Naive thymus-derived CD8-positive, alpha-beta T cell (primary cell): ENCODE measurements at regions not wholly inside any gene's neighbourhood (a gene's known extent, or its start where the extent isn't known, plus 50 kb on each side); places are given as distances from the start of the nearest gene placed in this dataset.

Experiments
- ATAC-seq, 2 donors: fragments of 150-1000 bp; cut with Tn5 transposase in 1 of 2; sonication (Bioruptor Pico), chemical (Tn5 transposase) in 1 of 2; 1 replicate in 1 of 2; 2 replicates in 1 of 2; pipeline ENCODE4 v1.10.0; 2021; ENCODE audit warnings: mild to moderate bottlenecking in 2 of 2, moderate library complexity in 2 of 2
- POLR2A ChIA-PET: fragments of 350-600 bp; sonication (Branson Sonifier 250); formaldehyde crosslinking; loops from one replicate; lab custom pipeline; 2021; ENCODE audit warnings: antibody characterized with exemption; lab: Charles Lee
- DNase-seq, 10 donors: peaks; one replicate each; pipeline versions ENCODE4 v3.0.0 to v3.0.0-alpha.2; 2020 to 2022
- H3K27ac Mint-ChIP-seq, 10 donors: one replicate each; pipeline ENCODE4 v1.8.0; 2020 to 2022; ENCODE audit warnings: mild to moderate bottlenecking in 10 of 10, mixed read lengths in 10 of 10, moderate library complexity in 4 of 10, inconsistent platforms in 1 of 10
- H3K27me3 Mint-ChIP-seq, 5 donors: one replicate each; pipeline ENCODE4 v1.8.0; 2021 to 2022; ENCODE audit warnings: mixed read lengths in 5 of 5
- H3K36me3 Mint-ChIP-seq, 3 donors: one replicate each; pipeline ENCODE4 v1.8.0; 2020 to 2022; ENCODE audit warnings: mixed read lengths in 3 of 3, mild to moderate bottlenecking in 2 of 3, inconsistent platforms in 1 of 3
- H3K4me1 Mint-ChIP-seq, 4 donors: one replicate each; pipeline ENCODE4 v1.8.0; 2021 to 2022; ENCODE audit warnings: mixed read lengths in 4 of 4
- H3K4me3 Mint-ChIP-seq, 10 donors: one replicate each; pipeline ENCODE4 v1.8.0; 2020 to 2022; ENCODE audit warnings: mild to moderate bottlenecking in 10 of 10, mixed read lengths in 10 of 10, moderate library complexity in 6 of 10, inconsistent platforms in 1 of 10
- H3K9me3 Mint-ChIP-seq, 9 donors: one replicate each; pipeline ENCODE4 v1.8.0; 2020 to 2022; ENCODE audit warnings: mixed read lengths in 9 of 9, mild to moderate bottlenecking in 3 of 9, inconsistent platforms in 1 of 9, moderate library complexity in 1 of 9

- no peak for ATAC-seq
- Mint-ChIP-seq H3K27ac (no peak overlapping the region), H3K27me3 (peaks cover 0 to 7% (median 5%) of the 10 kb centered on the region in 5 donors), H3K9me3 (peaks cover 0 to 5% (median 0%) of the 10 kb centered on the region in 9 donors), H3K36me3 (no peaks in the 10 kb centered on the region), H3K4me1 (peaks cover 0 to 8% (median 0%) of the 10 kb centered on the region in 4 donors), H3K4me3 (no peak overlapping the region)
- no peak for DNase-seq
- POLR2A ChIA-PET, result no interaction called here
Measured at GRCh38 chr7:30212701-30213111, 71.7 kb upstream of the ZNRF2 start.

- POLR2A ChIA-PET, result no interaction called here
- peaks cover 0 to 13% (median 0%) of the 10 kb centered on the region in 9 donors for H3K9me3 Mint-ChIP-seq
- peaks cover 0 to 8% (median 0%) of the 10 kb centered on the region in 4 donors for H3K4me1 Mint-ChIP-seq
- H3K27ac Mint-ChIP-seq, result no peak overlapping the region
- ATAC-seq (no peak), DNase-seq (no peak)
- no peak overlapping the region for H3K4me3 Mint-ChIP-seq
- H3K27me3 Mint-ChIP-seq, result peaks cover 0 to 7% (median 5%) of the 10 kb centered on the region in 5 donors
- no peaks in the 10 kb centered on the region for H3K36me3 Mint-ChIP-seq
Measured at GRCh38 chr7:30213637-30214036, 70.8 kb upstream of the ZNRF2 start.

- Mint-ChIP-seq H3K36me3 (peaks cover 0 to 5% (median 0%) of the 10 kb centered on the region in 3 donors), H3K27me3 (peaks cover 0 to 7% (median 5%) of the 10 kb centered on the region in 5 donors), H3K9me3 (peaks cover 0 to 24% (median 5%) of the 10 kb centered on the region in 9 donors), H3K27ac (no peak overlapping the region), H3K4me3 (no peak overlapping the region), H3K4me1 (peaks cover 0 to 8% (median 0%) of the 10 kb centered on the region in 4 donors)
- POLR2A ChIA-PET, result interaction anchor here (0.6 kb wide), 1 partner anchor 43 kb away, joined by 3 read pairs; no protein-coding TSS in a partner anchor
- ATAC-seq, result no peak
- no peak for DNase-seq
Measured at GRCh38 chr7:30214651-30215137, 69.7 kb upstream of the ZNRF2 start.

GRCh38 chr7:30221764-30222163 is 62.6 kb upstream of the ZNRF2 start:
- H3K27ac Mint-ChIP-seq, result no peak overlapping the region
- H3K27me3 Mint-ChIP-seq, result peaks cover 0 to 5% (median 0%) of the 10 kb centered on the region in 5 donors
- POLR2A ChIA-PET, result no interaction called here
- ATAC-seq (no peak), DNase-seq (no peak)
- H3K36me3 Mint-ChIP-seq, result peaks cover 0 to 8% (median 0%) of the 10 kb centered on the region in 3 donors
- no peak overlapping the region for H3K4me3 Mint-ChIP-seq
- H3K9me3 Mint-ChIP-seq, result peaks cover 0 to 30% (median 12%) of the 10 kb centered on the region in 9 donors
- H3K4me1 Mint-ChIP-seq, result peaks cover 0 to 15% (median 0%) of the 10 kb centered on the region in 4 donors

GRCh38 chr7:30222515-30223215 is 61.7 kb upstream of the ZNRF2 start:
- no peak for ATAC-seq
- POLR2A ChIA-PET, result no interaction called here
- Mint-ChIP-seq H3K36me3 (peaks cover 0 to 8% (median 0%) of the 10 kb centered on the region in 3 donors), H3K9me3 (peaks cover 0 to 26% (median 12%) of the 10 kb centered on the region in 9 donors), H3K4me1 (peaks cover 0 to 17% (median 0%) of the 10 kb centered on the region in 4 donors), H3K4me3 (no peak overlapping the region), H3K27ac (peak overlapping the region in 1 of 10 donors; percentile 12), H3K27me3 (peaks cover 0 to 5% (median 0%) of the 10 kb centered on the region in 5 donors)
- no peak for DNase-seq

GRCh38 chr7:30223896-30224295 is 60.5 kb upstream of the ZNRF2 start:
- POLR2A ChIA-PET, result no interaction called here
- H3K9me3 Mint-ChIP-seq, result peaks cover 0 to 17% (median 10%) of the 10 kb centered on the region in 9 donors
- ATAC-seq, result no peak

GRCh38 chr7:30224511-30225062 is 59.8 kb upstream of the ZNRF2 start:
- H3K27me3 Mint-ChIP-seq, result peaks cover 0 to 5% (median 0%) of the 10 kb centered on the region in 5 donors
- peaks cover 0 to 17% (median 0%) of the 10 kb centered on the region in 4 donors for H3K4me1 Mint-ChIP-seq
- POLR2A ChIA-PET, result no interaction called here
- no peak for ATAC-seq
- no peak for DNase-seq
- H3K27ac Mint-ChIP-seq, result no peak overlapping the region
- H3K36me3 Mint-ChIP-seq, result peaks cover 0 to 5% (median 0%) of the 10 kb centered on the region in 3 donors
- no peak overlapping the region for H3K4me3 Mint-ChIP-seq
- H3K9me3 Mint-ChIP-seq, result peaks cover 0 to 12% (median 3%) of the 10 kb centered on the region in 9 donors

More at GRCh38 chr7:30223896-30224295, 60.5 kb upstream of the ZNRF2 start:
- no peak overlapping the region for H3K4me3 Mint-ChIP-seq
- H3K4me1 Mint-ChIP-seq, result peaks cover 0 to 17% (median 0%) of the 10 kb centered on the region in 4 donors
- H3K27me3 Mint-ChIP-seq, result peaks cover 0 to 5% (median 1%) of the 10 kb centered on the region in 5 donors
- peaks cover 0 to 8% (median 0%) of the 10 kb centered on the region in 3 donors for H3K36me3 Mint-ChIP-seq
- no peak overlapping the region for H3K27ac Mint-ChIP-seq
- DNase-seq, result no peak

- ATAC-seq, result no peak
- H3K27ac Mint-ChIP-seq, result peak overlapping the region in 2 of 10 donors; percentile 18 to 23
- no peaks in the 10 kb centered on the region for H3K36me3 Mint-ChIP-seq
- H3K27me3 Mint-ChIP-seq, result peaks cover 0 to 11% (median 0%) of the 10 kb centered on the region in 5 donors
- peaks cover 0 to 17% (median under 1%) of the 10 kb centered on the region in 4 donors for H3K4me1 Mint-ChIP-seq
- DNase-seq, result peak in 1 of 10 donors; percentile 10
- H3K9me3 Mint-ChIP-seq, result peaks cover 0 to 12% (median 0%) of the 10 kb centered on the region in 9 donors
- POLR2A ChIA-PET, result no interaction called here
- no peak overlapping the region for H3K4me3 Mint-ChIP-seq
Measured at GRCh38 chr7:30225863-30226613, 58.4 kb upstream of the ZNRF2 start.

- POLR2A ChIA-PET, result no interaction called here
- H3K9me3 Mint-ChIP-seq, result peaks cover 0 to 12% (median 0%) of the 10 kb centered on the region in 9 donors
- peaks cover 0 to 11% (median 0%) of the 10 kb centered on the region in 5 donors for H3K27me3 Mint-ChIP-seq
- ATAC-seq, result no peak
- H3K4me1 Mint-ChIP-seq, result peaks cover 0 to 17% (median under 1%) of the 10 kb centered on the region in 4 donors
- no peak overlapping the region for H3K4me3 Mint-ChIP-seq
- no peak for DNase-seq
- H3K36me3 Mint-ChIP-seq, result no peaks in the 10 kb centered on the region
- H3K27ac Mint-ChIP-seq, result peak overlapping the region in 1 of 10 donors; percentile 23
Measured at GRCh38 chr7:30226614-30227268, 57.7 kb upstream of the ZNRF2 start.

GRCh38 chr7:30231271-30231670 is 53.1 kb upstream of the ZNRF2 start:
- Mint-ChIP-seq H3K4me3 (no peak overlapping the region), H3K9me3 (no peaks in the 10 kb centered on the region), H3K27me3 (peaks cover 0 to 8% (median 0%) of the 10 kb centered on the region in 5 donors), H3K36me3 (peaks cover 0 to under 1% (median 0%) of the 10 kb centered on the region in 3 donors), H3K4me1 (peaks cover 0 to 5% (median under 1%) of the 10 kb centered on the region in 4 donors), H3K27ac (peak overlapping the region in 1 of 10 donors; percentile 74)
- no peak for ATAC-seq
- DNase-seq, result no peak
- POLR2A ChIA-PET, result no interaction called here

- no peak overlapping the region for H3K27ac Mint-ChIP-seq
- DNase-seq (no peak), ATAC-seq (no peak)
Measured at GRCh38 chr7:30232391-30232790, 52.0 kb upstream of the ZNRF2 start.

More at GRCh38 chr7:30232391-30232790, 52.0 kb upstream of the ZNRF2 start:
- POLR2A ChIA-PET, result no interaction called here
- H3K36me3 Mint-ChIP-seq, result peaks cover 0 to 6% (median 3%) of the 10 kb centered on the region in 3 donors
- H3K27me3 Mint-ChIP-seq, result peaks cover 0 to 6% (median 1%) of the 10 kb centered on the region in 5 donors
- H3K4me3 Mint-ChIP-seq, result no peak overlapping the region
- H3K9me3 Mint-ChIP-seq, result no peaks in the 10 kb centered on the region
- peaks cover 0 to 4% (median under 1%) of the 10 kb centered on the region in 4 donors for H3K4me1 Mint-ChIP-seq
